ENCODE measurements at regions not wholly inside any gene's neighbourhood (a gene's known extent, or its start where the extent isn't known, plus 50 kb on each side); places are given as distances from the start of the nearest gene placed in this dataset.

DNA sequence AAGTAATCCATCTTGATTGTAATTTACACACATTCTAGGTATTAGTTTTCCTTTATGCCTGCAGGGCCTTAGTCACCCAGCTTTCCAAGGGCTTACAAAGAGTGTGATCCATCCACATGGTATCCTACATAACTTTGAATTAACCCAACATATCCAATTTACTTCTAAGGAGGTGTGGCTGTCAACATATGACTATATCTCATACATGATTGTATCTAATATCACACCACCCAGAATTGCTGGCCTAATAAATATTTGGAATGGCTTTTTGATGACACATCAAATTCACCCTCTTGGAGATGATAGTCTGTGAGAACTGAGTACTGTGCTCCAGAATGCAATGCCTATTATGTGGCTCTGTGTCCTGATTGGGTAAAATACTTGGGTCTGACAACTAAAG, 363.3 kb upstream of the GRIN3A start:
- TF ChIP-seq HHEX (CRISPR knock-in tag; IDR thresholded peaks at IDR 0.05) (no peak), SRSF1 (optimal IDR thresholded peaks at IDR 0.05; ENCODE audit: low read depth, low read length) (no peak), RFX3 (CRISPR knock-in tag; IDR thresholded peaks at IDR 0.05) (no peak), POLR2AphosphoS5 (IDR thresholded peaks at IDR 0.05; ENCODE audit: low read depth, low read length) (no peak), SMC3 (IDR thresholded peaks at IDR 0.05; ENCODE audit: low read length) (no peak), ZSCAN29 (CRISPR knock-in tag; conservative IDR thresholded peaks at IDR 0.05) (no peak), ZNF24 (IDR thresholded peaks at IDR 0.05) (no peak), ZNF232 (CRISPR knock-in tag; IDR thresholded peaks at IDR 0.05; ENCODE audit: borderline replicate concordance) (no peak), NCOA1 (CRISPR knock-in tag; IDR thresholded peaks at IDR 0.05) (no peak), RAD21 (CRISPR knock-in tag; IDR thresholded peaks at IDR 0.05) (no peak)
- TF ChIP-seq, protein P1, sequence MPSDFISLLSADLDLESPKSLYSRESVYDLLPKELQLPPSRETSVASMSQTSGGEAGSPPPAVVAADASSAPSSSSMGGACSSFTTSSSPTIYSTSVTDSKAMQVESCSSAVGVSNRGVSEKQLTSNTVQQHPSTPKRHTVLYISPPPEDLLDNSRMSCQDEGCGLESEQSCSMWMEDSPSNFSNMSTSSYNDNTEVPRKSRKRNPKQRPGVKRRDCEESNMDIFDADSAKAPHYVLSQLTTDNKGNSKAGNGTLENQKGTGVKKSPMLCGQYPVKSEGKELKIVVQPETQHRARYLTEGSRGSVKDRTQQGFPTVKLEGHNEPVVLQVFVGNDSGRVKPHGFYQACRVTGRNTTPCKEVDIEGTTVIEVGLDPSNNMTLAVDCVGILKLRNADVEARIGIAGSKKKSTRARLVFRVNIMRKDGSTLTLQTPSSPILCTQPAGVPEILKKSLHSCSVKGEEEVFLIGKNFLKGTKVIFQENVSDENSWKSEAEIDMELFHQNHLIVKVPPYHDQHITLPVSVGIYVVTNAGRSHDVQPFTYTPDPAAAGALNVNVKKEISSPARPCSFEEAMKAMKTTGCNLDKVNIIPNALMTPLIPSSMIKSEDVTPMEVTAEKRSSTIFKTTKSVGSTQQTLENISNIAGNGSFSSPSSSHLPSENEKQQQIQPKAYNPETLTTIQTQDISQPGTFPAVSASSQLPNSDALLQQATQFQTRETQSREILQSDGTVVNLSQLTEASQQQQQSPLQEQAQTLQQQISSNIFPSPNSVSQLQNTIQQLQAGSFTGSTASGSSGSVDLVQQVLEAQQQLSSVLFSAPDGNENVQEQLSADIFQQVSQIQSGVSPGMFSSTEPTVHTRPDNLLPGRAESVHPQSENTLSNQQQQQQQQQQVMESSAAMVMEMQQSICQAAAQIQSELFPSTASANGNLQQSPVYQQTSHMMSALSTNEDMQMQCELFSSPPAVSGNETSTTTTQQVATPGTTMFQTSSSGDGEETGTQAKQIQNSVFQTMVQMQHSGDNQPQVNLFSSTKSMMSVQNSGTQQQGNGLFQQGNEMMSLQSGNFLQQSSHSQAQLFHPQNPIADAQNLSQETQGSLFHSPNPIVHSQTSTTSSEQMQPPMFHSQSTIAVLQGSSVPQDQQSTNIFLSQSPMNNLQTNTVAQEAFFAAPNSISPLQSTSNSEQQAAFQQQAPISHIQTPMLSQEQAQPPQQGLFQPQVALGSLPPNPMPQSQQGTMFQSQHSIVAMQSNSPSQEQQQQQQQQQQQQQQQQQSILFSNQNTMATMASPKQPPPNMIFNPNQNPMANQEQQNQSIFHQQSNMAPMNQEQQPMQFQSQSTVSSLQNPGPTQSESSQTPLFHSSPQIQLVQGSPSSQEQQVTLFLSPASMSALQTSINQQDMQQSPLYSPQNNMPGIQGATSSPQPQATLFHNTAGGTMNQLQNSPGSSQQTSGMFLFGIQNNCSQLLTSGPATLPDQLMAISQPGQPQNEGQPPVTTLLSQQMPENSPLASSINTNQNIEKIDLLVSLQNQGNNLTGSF (CRISPR knock-in tag; IDR thresholded peaks at IDR 0.05), result no peak
- TF ChIP-seq, protein P2, sequence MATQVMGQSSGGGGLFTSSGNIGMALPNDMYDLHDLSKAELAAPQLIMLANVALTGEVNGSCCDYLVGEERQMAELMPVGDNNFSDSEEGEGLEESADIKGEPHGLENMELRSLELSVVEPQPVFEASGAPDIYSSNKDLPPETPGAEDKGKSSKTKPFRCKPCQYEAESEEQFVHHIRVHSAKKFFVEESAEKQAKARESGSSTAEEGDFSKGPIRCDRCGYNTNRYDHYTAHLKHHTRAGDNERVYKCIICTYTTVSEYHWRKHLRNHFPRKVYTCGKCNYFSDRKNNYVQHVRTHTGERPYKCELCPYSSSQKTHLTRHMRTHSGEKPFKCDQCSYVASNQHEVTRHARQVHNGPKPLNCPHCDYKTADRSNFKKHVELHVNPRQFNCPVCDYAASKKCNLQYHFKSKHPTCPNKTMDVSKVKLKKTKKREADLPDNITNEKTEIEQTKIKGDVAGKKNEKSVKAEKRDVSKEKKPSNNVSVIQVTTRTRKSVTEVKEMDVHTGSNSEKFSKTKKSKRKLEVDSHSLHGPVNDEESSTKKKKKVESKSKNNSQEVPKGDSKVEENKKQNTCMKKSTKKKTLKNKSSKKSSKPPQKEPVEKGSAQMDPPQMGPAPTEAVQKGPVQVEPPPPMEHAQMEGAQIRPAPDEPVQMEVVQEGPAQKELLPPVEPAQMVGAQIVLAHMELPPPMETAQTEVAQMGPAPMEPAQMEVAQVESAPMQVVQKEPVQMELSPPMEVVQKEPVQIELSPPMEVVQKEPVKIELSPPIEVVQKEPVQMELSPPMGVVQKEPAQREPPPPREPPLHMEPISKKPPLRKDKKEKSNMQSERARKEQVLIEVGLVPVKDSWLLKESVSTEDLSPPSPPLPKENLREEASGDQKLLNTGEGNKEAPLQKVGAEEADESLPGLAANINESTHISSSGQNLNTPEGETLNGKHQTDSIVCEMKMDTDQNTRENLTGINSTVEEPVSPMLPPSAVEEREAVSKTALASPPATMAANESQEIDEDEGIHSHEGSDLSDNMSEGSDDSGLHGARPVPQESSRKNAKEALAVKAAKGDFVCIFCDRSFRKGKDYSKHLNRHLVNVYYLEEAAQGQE (IDR thresholded peaks at IDR 0.05; ENCODE audit: borderline replicate concordance in 1 of 2, low read depth in 1 of 2, low read length in 2 of 2), result no peak
- TF ChIP-seq, protein P3, sequence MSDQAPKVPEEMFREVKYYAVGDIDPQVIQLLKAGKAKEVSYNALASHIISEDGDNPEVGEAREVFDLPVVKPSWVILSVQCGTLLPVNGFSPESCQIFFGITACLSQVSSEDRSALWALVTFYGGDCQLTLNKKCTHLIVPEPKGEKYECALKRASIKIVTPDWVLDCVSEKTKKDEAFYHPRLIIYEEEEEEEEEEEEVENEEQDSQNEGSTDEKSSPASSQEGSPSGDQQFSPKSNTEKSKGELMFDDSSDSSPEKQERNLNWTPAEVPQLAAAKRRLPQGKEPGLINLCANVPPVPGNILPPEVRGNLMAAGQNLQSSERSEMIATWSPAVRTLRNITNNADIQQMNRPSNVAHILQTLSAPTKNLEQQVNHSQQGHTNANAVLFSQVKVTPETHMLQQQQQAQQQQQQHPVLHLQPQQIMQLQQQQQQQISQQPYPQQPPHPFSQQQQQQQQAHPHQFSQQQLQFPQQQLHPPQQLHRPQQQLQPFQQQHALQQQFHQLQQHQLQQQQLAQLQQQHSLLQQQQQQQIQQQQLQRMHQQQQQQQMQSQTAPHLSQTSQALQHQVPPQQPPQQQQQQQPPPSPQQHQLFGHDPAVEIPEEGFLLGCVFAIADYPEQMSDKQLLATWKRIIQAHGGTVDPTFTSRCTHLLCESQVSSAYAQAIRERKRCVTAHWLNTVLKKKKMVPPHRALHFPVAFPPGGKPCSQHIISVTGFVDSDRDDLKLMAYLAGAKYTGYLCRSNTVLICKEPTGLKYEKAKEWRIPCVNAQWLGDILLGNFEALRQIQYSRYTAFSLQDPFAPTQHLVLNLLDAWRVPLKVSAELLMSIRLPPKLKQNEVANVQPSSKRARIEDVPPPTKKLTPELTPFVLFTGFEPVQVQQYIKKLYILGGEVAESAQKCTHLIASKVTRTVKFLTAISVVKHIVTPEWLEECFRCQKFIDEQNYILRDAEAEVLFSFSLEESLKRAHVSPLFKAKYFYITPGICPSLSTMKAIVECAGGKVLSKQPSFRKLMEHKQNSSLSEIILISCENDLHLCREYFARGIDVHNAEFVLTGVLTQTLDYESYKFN (CRISPR knock-in tag; conservative IDR thresholded peaks at IDR 0.05), result no peak
- TF ChIP-seq, protein P4, sequence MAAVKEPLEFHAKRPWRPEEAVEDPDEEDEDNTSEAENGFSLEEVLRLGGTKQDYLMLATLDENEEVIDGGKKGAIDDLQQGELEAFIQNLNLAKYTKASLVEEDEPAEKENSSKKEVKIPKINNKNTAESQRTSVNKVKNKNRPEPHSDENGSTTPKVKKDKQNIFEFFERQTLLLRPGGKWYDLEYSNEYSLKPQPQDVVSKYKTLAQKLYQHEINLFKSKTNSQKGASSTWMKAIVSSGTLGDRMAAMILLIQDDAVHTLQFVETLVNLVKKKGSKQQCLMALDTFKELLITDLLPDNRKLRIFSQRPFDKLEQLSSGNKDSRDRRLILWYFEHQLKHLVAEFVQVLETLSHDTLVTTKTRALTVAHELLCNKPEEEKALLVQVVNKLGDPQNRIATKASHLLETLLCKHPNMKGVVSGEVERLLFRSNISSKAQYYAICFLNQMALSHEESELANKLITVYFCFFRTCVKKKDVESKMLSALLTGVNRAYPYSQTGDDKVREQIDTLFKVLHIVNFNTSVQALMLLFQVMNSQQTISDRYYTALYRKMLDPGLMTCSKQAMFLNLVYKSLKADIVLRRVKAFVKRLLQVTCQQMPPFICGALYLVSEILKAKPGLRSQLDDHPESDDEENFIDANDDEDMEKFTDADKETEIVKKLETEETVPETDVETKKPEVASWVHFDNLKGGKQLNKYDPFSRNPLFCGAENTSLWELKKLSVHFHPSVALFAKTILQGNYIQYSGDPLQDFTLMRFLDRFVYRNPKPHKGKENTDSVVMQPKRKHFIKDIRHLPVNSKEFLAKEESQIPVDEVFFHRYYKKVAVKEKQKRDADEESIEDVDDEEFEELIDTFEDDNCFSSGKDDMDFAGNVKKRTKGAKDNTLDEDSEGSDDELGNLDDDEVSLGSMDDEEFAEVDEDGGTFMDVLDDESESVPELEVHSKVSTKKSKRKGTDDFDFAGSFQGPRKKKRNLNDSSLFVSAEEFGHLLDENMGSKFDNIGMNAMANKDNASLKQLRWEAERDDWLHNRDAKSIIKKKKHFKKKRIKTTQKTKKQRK (IDR thresholded peaks at IDR 0.05; ENCODE audit: low read length), result no peak

All from HepG2 (cell line).